HG02852 (cell line): ENCODE measurements at regions not wholly inside any gene's neighbourhood (a gene's known extent, or its start where the extent isn't known, plus 50 kb on each side); places are given as distances from the start of the nearest gene placed in this dataset.

Experiments used
- ATAC-seq: cut with Tn5 transposase; IDR thresholded peaks from one replicate; pipeline ENCODE4 v1.9.1; 2021; ENCODE audit warnings: mild to moderate bottlenecking, moderate library complexity; ENCODE audit not compliant: unreplicated experiment

DNA sequence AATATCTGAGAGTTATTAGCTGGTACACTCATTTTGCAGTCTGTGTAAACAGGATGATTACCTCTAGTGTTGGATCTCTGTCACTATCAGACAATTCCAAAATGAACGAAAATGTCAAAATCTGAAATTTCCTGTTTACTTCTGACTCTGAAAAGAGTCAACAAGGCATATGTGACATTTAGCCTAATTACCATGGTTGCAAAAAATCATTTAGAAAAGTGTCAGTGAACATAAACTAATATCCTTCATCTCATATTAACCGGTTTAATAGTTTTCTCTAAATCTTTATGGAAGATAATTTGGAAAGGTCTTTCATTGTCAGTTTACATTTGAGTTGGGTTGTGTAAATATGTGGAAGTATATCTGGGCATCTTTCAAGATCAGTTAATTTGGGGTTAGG, 431.8 kb upstream of the HSF2 start:
- no peak for ATAC-seq

DNA sequence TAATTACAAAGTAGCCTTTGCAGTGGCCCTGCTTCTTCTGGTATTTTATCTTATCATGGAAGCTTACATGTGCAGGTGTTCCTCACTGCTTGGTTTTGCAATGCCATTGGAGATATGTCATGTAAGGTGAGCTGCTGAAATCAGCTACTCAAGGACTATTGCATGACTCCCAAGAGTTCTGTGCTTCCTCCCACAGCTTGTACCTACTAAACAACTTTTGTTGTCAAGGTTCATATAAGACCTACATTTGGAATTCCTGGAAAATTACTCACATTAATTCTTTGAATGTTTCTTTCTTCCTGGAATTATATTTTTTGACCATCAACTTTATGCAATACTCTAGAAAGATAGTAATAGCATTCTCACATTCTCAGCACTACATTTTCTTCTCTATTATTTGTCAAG, 427.5 kb upstream of the HSF2 start:
- no peak for ATAC-seq

DNA sequence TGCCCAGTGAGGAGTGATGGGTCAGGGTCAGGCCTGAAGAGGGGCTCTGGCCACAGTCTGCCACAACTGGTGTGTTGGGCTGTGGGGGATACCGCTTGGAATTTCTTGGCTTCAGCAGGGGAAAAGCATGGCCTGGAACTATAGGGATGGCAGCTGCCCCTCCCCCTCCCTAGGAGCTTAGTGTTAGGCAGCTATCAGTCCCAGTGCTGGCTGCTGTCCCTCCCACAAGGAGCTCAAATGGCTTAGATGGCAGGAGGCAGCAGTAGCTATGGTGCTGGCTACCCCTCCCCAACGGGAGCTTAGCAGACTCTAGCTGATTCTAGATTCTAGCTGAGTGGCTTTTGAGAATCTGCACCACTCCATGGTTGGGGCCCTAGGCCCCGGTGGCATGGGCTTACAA, 414.5 kb upstream of the HSF2 start:
- ATAC-seq: no peak

DNA sequence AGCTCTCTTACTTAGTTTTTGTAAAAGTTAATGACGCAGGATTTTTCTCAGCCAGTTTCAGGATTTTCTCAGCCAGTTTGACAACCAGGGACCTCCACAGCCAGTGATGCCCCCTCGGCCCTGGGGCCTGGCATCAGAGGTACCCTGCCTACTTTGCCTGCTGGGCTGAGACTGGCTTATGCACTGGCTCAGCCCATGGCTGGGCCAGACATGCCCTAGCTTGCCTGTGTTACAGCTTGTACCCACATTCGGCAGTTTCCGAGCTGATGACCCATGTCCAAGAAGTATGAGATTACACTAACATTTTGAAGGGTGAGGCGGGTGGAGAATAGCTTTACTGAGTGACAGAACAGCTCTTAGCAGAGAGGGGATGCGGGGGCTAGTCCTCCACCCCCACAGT, 406.1 kb upstream of the HSF2 start:
- no peak for ATAC-seq

DNA sequence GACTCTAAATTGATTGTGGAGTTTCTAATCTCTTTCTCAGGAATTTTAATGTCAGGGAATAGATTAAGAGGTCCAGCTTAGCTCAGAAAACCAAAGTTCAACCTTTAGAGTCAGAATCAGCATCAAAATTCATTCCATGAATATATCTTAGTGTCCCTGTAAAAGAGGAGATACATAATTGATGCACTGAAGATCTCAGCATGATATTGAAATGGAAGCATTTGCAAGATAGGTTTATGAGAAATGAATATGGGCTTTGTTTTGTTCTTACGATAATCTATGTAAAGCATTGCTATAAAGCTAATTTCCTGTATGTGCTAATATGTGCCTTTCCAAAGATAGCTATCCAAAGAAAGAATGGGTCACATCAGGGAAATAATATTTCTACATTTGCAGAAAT, 404.5 kb upstream of the HSF2 start:
- no peak for ATAC-seq

DNA sequence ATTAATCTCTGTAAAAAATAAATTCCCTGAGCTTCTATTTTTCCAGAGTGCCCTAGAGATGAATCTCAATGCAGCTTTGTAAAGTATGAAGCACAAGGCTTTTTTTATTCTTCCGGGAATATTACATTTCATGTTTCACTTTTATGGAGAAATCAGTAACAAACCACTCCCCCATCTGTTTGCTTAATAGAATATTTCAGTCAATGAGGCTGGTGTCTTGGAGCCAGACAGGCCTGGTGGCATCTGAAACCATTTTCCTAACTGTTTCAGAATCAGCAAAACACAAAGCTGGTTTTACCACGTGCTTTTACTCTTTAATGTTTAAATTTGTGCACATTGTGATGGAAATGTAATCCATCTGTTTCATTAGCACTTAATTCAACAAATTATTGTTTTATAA, 400.8 kb upstream of the HSF2 start:
- ATAC-seq: no peak

DNA sequence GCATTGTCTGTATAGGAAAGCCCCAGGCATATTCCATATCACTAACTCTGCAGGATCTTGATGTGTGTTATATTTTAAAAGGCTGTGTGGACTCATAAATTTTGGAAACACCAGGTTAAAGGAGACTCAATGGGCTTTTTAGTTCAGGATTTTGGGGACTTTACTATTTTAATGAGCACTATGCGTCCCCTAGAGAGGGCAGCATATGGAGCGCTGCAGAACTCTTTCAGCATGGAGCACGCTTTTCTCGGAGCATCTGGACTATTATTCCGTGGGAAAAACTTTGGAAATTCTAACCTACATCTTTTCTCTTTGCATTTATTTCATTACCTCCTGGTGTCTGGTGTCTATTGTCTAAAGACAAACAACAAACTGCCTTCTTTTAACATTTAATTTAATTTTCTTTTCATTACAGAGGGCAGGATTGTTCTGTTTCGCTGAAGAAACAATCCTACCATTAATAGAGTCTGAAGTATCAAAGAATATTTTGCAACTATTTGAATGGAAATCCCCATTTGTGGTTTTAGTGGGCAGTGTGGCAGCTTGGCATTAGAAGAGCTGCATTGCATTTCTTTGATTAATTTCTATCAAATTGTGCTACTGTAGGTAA, 399.9 kb upstream of the HSF2 start:
- no peak for ATAC-seq

DNA sequence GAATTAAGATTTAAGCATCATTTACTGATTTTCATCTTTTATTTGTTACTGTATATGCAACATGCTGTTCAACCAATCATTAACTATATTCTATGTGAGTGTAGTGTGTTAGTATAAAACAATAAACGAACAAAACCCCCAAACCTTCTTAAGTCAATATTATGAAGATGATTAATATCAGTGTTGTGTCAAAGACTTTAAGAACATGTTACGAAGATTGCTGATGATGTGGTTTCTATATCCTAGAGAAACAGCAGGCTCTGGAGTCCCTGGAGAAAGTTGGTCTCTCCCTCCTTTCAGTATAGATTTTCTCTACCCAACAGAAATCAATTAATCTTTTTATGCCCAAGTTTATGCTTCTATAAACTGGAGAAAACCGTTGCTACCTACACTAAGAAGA, 393.8 kb upstream of the HSF2 start:
- no peak for ATAC-seq

DNA sequence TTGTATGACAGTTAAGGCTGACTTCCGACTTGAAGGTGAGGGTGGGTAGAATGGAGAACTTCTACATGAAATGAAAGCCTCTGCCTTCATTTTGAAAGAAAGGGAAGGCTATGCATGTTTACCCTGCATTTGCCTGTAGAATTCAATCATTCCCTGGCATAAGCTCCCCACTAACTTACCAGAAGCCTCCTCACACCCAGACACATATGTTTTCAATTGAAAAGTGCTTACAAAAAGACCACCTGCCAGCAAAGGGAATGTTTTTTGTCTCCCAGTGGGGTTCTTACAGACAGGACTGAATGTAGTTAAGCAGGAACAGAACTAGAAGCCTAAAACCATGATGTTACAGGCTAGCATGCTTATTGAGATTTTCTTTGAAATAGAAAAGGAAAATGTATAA, 392.1 kb upstream of the HSF2 start:
- ATAC-seq: no peak

DNA sequence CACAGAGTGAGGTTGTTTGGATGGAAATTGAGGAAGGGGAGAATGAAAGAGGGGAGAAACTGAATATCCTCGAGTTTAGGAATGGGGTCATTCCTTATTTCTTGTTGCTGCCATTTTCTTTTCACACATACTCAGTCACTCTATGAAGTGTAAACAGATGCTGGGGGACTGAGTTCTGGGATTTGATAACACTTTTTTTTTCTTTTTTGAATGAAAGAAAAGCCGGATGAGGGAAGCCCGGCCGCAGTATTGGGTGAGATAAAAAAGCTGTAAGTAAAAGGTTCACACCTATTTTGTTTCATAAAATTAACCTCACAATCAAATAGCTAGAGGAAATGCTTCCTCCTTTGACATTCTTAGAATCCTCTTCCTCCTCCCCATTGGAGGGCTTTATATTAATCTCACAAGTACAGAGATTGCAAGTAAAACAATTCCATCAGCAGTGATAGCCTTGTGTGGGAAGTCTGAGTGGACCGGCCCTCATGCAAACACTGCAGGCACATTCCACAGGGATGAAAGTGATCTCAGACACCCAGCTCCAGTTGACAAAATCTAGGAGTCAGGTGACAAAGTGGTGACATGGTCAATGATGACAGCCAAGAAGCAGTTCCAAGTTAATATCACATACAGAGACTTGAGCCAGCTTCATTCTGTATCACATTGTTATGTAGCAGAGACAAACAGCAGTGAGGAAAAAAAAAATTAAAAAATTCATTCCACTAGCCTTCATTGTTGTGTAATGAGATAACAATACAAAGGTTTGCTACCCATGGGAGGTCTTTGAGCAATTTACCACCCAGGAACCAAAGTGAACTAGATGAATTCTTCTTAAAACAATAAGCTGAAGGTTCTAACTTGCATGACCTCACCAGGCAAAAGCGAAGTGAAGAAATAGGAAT, 391.1 kb upstream of the HSF2 start:
- no peak for ATAC-seq

DNA sequence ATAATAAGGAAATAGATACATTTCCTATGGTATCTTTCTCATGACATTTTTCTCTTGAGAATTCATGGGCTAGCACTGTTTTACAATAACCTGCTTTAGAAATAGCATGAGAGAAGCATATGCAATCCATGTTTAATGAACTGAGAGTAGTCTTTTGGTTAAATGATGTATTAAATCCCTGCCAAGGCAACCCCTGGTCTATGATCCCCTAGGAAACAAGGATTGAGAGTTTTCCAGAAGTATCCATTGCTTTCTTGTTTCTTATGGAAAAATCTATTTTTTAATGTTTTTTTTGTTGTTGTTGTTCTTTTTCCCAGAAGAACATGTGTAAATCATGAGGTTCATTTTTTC, 390.5 kb upstream of the HSF2 start:
- no peak for ATAC-seq

DNA sequence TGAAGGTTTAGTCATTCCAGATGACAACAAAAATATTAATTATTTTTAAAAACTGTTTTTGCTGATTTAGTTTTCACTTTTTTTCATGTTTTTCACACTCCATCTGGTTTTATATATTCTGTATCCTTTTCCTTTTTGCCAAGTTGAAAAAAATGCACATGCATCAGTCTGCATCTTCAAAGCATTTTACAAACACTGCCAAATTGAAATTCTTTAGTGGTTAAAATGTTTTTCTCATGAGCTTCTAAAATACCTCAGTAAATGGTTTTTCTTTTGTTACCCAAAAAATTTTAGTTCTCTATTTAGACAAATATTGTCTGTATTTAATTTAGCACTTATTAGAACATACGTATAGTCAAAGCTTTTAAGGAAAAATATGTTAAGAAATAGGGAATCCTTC, 386.9 kb upstream of the HSF2 start:
- no peak for ATAC-seq

DNA sequence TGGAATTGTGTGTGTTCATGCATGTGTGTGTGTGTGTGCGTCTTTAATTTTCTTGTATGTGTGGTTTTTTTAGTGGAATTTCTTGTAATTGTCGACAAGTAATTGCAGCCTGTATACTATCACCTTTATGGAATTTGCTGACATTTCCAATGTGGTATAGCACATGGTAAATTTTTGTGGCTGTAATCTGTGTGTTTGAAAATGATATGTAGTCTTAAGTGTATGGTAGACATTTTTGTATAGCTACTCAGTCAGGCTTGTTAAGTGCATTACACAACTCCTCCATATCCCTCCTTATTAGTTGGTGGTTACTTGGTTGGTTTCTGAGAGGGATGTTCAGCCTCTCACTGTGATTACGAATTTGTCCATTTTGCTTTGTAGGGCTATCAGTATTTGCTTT, 384.5 kb upstream of the HSF2 start:
- no peak for ATAC-seq

DNA sequence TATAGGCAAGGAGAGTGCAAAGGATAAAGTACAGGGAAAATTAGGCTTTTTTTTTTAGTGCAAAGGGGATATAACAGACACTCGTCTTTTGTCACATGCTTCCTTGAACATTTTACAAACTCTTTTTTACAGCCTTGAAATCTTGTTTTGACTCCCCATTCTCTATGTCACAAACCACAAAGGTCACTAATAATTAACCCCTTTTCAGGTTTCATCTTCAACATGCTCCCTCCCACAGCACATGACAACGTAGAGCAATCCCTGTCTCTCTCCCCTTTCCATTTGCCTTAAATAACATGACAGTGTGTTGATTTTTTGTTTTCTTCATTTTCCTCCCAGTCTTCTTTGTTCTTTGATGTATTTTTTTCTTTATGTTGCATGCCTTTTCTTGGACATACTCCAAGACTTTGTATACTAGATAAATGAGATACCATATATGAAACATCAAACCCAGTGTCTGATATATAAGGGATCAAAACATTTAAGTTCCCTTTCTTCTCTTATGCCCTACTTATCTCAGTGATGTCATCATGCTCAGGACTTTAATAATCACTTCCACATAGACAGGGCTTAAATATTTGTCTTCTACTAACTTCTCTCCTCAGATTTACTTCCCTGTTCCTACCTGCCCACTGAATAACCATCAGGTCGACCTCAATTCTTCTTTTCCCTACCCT, 378.7 kb upstream of the HSF2 start:
- peak; percentile 93 for ATAC-seq

DNA sequence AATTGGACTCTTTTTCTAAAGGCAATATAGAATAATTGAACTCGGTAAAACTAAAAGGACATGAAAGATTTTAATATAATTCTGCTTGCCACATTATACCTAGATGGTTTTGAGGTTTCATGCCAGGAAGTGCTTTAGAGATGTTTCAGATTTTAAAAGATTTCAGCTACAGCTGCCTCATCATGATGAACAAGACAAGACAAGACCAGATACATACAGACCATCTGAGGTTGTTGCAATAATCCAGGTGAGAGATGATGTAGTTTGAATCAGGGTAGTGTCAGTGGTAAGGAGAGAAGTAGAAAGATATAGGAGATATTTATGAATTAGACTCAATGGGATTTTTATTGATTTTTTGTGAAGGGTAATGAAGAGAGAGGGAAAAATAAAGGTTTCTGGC, 374.3 kb upstream of the HSF2 start:
- no peak for ATAC-seq

DNA sequence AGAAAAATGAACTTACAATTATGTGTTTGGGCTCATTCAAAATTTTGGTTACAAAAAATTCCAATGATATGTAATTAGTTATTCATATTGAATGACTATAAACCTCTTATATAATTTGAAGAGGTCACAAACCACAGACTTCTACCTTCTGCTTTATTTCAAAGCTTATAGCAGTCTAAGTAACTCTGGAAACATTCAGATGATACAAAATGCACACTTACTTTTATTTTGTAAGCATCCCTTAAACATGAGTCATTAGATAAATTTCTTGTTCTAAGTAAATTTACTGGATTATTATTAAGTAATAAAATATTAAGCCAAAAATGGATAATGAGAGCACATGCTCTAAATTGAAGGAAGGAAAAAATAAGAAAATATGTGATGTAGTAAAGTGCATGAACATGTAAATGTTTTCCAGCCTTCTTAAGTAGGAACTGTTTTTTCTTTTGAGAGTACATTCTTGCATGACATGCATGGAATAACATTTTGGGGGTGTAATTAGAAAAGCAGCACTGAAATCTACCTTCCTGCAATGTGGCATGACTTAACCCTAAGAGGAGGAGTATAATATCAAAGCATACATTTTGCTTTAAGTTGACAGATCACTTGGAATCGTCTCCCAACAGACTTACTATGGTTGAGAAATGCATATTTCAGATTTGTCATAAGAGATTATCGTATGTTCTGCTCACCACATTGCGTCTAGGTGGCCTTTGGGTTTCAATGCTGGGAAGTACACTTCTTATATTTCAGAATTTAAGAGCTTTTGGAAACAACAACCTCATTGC, 372.7 kb upstream of the HSF2 start:
- ATAC-seq: no peak

DNA sequence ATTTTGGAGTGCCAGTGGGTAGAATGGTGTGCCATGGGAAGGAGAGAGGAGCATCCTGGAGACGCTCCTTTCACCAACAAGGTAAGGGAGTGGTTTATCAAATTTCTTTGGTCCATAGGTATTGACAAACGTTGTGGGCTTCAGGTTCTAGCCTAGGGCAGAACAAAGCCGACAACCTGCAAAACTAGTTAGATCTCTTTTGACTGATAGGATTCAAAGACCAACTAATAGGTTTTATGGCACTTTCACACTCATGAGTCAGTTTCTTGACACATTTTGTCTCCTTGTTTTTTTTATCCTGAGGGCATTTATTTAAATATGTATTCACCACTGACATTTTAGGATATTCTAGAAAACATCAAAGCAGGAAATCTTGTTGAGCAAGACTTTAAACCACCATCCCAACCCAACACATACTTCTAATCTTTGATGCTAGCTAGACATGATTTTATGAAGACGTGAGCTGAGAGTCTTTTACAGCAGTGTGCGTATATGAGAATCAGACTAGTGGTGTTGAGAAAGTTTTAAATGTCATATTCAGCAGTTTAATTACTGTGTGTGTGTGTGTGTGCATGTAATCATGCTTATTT, 370.4 kb upstream of the HSF2 start:
- no peak for ATAC-seq

DNA sequence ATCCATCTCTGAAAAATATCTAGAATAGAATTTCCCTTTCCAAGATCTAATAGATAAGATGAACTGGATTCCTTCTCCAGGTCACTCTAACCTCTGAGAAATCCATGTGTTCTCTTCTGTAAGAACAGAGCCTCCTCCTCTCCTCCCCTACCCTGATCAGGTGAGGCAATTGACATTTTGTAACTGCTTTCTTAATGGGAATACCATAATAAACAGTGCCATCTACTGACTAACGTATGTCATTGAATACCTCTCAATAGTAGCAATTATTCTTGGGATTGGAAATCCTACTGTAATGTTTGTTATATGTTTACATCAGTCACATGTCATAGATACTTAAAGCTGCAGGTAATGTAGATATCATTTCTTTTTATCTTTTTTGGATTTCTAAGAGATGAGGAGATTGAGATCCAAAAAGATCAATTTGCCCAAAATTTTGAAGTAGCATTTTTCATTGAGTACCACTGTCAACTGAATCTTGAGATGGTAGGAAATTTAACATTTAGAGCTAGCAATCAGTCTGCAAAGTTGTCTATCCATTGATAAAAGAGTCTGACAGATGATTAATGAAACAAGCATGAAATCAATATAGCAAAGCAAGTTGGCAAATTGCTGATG, 365.8 kb upstream of the HSF2 start:
- ATAC-seq: peak; percentile 94

DNA sequence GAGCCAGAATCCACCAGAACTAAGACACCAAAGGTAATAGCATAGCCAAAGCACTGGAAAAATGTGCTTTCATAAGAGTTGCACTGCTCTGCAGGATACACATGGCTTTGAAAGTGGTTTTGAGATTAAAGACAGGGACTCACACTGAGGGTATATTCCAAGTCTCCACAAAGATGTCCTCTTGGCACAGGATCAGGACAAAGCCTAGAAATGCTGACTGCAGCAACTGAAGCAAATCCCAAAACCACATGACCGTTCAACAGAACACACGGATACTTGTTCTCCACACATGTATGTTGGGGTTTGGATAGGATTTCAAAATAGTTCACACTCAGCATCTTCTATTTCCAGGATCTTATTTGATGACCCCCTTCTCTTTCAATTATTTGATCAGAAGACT, 364.3 kb upstream of the HSF2 start:
- ATAC-seq: no peak

DNA sequence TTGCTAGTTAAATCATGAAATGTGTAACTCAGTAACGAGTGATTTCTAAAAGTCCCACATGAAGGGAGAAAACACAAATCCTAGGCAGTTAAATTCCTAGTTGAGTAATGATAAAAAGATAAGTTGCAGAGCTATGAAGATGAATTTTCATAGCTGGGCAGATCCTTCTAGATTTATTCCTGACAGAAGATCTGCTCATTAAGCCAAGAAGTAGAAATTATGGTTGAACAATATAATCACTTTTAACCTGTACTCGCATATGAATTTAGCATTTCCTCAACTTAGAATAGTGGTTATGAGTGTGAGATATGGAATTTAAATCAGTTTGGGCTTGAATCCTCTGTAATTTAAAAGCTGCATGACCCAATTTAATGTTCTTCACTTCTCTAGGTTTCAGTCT, 359.2 kb upstream of the HSF2 start:
- no peak for ATAC-seq

DNA sequence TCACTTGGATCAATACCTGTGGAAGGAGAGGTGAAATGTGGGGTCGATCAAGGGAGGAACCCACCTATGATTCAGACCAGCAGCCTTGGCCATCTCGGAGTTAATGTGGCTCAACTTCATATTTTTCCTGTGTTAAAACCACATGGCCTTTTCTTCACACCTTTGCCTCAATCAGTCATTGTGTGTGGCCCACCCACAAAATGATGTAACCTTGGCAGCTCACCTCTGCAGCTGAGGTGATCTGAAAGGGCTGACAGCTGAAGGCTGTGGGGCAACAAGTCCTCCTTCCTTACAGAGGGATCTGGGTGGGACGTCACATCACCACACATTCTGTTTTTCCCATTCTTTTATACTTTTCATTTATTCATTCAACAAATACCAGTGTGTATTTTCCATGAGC, 357.1 kb upstream of the HSF2 start:
- ATAC-seq: no peak
